Osteocyte (in vitro differentiated cells): ENCODE measurements at regions not wholly inside any gene's neighbourhood (a gene's known extent, or its start where the extent isn't known, plus 50 kb on each side); places are given as distances from the start of the nearest gene placed in this dataset.
"Not testable (repeated sequence)": the region's sequence is repeated elsewhere in the genome, so short reads cannot be mapped to it uniquely, and the experiment has no call there.

Source experiments
- DNase-seq: peaks from one replicate; pipeline ENCODE4 v3.0.0; 2021; ENCODE audit warnings: mixed read lengths; ENCODE audit not compliant: unreplicated experiment; ENCODE audit errors: extremely low spot score
- H3K27ac Mint-ChIP-seq: one replicate; pipeline ENCODE4 v1.8.0; 2021; ENCODE audit warnings: mild to moderate bottlenecking, mixed read lengths; ENCODE audit not compliant: unreplicated experiment
- H3K27me3 Mint-ChIP-seq: one replicate; pipeline ENCODE4 v1.8.0; 2021; ENCODE audit warnings: mixed read lengths; ENCODE audit not compliant: unreplicated experiment
- H3K36me3 Mint-ChIP-seq: one replicate; pipeline ENCODE4 v1.8.0; 2021; ENCODE audit warnings: mixed read lengths; ENCODE audit not compliant: unreplicated experiment
- H3K4me1 Mint-ChIP-seq: one replicate; pipeline ENCODE4 v1.8.0; 2021; ENCODE audit warnings: mixed read lengths; ENCODE audit not compliant: unreplicated experiment
- H3K4me3 Mint-ChIP-seq: one replicate; pipeline ENCODE4 v1.8.0; 2021; ENCODE audit warnings: mild to moderate bottlenecking, moderate library complexity, mixed read lengths; ENCODE audit not compliant: unreplicated experiment
- H3K9me3 Mint-ChIP-seq: one replicate; pipeline ENCODE4 v1.8.0; 2021; ENCODE audit warnings: mixed read lengths; ENCODE audit not compliant: unreplicated experiment
- TF ChIP-seq, protein P1 (sequence below): fragments of 200-600 bp; sonication (generic); IDR thresholded peaks from 2 replicates; pipeline ENCODE4 v1.5.0; 2021; ENCODE audit warnings: antibody characterized with exemption, mild to moderate bottlenecking, moderate library complexity

DNA sequence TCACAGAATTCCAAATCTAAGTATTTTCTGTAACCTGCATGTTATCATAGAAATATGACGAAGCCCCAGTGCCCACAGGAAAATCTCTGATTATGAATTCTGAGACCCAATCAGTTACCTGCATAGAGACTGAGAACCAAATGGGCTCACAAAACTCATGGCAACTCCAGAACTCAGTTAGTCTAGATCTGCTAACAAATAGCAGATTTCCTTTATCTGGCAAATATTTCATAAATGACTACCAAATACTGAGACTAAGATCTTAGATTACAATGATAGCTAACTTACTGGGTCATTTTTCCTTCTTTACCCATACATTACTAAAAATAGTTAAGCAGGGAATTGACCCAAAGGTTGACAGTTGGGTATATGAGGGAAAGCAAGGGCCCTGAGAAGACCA lies 228.1 kb upstream of the FAT3 start:
- Mint-ChIP-seq H3K27me3 (no peaks in the 10 kb centered on the region), H3K27ac (no peak overlapping the region), H3K9me3 (no peaks in the 10 kb centered on the region), H3K36me3 (no peaks in the 10 kb centered on the region), H3K4me3 (no peak overlapping the region), H3K4me1 (no peaks in the 10 kb centered on the region)
- TF ChIP-seq, protein P1, sequence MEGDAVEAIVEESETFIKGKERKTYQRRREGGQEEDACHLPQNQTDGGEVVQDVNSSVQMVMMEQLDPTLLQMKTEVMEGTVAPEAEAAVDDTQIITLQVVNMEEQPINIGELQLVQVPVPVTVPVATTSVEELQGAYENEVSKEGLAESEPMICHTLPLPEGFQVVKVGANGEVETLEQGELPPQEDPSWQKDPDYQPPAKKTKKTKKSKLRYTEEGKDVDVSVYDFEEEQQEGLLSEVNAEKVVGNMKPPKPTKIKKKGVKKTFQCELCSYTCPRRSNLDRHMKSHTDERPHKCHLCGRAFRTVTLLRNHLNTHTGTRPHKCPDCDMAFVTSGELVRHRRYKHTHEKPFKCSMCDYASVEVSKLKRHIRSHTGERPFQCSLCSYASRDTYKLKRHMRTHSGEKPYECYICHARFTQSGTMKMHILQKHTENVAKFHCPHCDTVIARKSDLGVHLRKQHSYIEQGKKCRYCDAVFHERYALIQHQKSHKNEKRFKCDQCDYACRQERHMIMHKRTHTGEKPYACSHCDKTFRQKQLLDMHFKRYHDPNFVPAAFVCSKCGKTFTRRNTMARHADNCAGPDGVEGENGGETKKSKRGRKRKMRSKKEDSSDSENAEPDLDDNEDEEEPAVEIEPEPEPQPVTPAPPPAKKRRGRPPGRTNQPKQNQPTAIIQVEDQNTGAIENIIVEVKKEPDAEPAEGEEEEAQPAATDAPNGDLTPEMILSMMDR: no peak
- no peak for DNase-seq

DNA sequence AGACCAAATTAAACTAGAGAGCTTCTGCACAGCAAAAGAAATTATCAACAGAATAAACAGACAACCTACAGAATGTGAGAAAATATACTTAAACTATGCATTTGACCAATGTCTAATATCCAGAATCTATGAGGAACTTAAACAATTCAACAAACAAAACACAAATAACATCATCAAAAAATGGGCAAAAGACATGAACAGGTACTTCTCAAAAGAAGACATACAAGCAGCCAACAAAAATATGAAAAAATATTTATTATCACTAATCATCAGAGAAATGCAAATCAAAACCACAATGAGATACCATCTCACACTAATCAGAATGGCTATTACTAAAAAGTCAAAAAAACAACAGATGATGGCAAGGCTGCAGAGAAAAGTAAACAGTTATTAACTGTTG lies 236.2 kb upstream of the FAT3 start:
- H3K27ac Mint-ChIP-seq, DNase-seq: not testable (repeated sequence)

DNA sequence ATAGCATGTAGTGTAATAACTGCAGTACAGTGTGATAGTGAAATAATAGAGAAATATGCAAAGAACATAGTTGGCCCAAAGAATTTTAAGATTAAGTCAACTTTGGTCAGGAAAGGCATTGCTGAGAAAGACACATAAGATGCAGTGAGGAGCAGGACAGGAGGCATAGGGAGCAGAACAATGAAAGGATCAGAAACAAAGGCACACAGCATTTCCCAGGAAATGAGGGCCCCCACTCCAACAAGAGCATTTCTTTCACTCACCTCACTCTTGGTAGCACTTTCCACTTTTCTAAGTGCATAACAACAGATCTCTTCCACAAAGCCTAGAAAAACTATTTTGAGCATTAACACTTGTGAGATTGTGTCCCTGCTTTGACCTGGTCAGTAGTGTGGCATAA lies 238.4 kb upstream of the FAT3 start:
- TF ChIP-seq, protein P1: no peak
- Mint-ChIP-seq H3K9me3 (peaks cover 13% of the 10 kb centered on the region), H3K36me3 (no peaks in the 10 kb centered on the region), H3K27me3 (no peaks in the 10 kb centered on the region), H3K4me3 (no peak overlapping the region), H3K27ac (no peak overlapping the region), H3K4me1 (peaks cover 11% of the 10 kb centered on the region)
- no peak for DNase-seq

More for the DNA sequence above, 236.2 kb upstream of the FAT3 start:
- not testable (repeated sequence) for H3K4me3 Mint-ChIP-seq, H3K36me3 Mint-ChIP-seq, H3K4me1 Mint-ChIP-seq, H3K27me3 Mint-ChIP-seq
- peaks cover 13% of the 10 kb centered on the region for H3K9me3 Mint-ChIP-seq

DNA sequence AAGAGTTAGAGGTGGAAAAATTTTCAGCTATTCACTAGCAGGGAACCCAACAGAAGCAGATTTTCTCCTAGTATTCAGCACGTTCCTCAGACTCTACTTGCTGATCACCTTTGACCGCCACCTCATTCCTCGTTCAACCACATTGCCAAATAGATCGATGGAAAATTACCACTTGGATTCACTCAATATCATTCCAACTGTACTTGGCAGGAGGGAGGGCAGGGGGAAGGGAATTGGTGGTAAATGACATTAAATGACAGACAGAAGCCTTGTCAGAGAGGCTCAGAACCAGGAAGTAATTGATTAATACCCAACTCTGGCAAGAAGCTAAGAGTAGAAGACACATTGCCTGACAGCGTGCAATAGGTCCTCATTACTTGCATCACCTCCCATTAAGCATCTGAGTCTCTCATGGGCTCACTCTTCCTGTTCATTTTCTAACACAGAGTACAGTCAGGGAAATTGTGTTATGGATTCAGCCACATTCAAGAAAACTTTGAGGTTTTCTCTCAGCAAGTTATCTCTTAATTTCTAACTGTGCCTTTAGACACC lies 240.5 kb upstream of the FAT3 start:
- H3K27me3 Mint-ChIP-seq: no peaks in the 10 kb centered on the region
- H3K4me3 Mint-ChIP-seq: no peak overlapping the region
- TF ChIP-seq, protein P1: no peak
- no peaks in the 10 kb centered on the region for H3K36me3 Mint-ChIP-seq
- peaks cover 16% of the 10 kb centered on the region for H3K4me1 Mint-ChIP-seq
- peaks cover 13% of the 10 kb centered on the region for H3K9me3 Mint-ChIP-seq
- no peak overlapping the region for H3K27ac Mint-ChIP-seq
- DNase-seq: no peak

DNA sequence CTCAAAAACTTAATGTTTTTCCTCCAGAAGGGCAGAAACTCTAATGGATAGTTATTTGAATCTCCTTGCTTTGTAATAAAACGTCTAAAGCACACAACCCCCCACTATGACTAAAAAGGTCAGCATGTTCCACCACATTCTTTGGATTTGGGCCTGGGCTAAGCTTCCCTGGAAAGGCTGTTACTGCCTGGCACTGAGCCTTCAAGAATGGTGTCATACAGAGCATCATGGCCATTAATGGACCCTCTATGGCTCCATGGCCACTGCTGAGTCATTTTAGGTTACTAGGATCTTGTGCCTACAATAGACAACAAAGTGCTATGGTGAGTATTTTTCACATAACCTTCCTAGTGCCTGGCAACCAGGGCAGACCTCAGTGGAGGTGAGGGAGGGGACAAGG lies 242.6 kb upstream of the FAT3 start:
- H3K4me1 Mint-ChIP-seq: peaks cover 27% of the 10 kb centered on the region
- no peaks in the 10 kb centered on the region for H3K9me3 Mint-ChIP-seq
- peak overlapping the region; percentile 73 for H3K27ac Mint-ChIP-seq
- H3K36me3 Mint-ChIP-seq: no peaks in the 10 kb centered on the region
- TF ChIP-seq, protein P1: no peak
- H3K27me3 Mint-ChIP-seq: no peaks in the 10 kb centered on the region
- H3K4me3 Mint-ChIP-seq: no peak overlapping the region
- no peak for DNase-seq

DNA sequence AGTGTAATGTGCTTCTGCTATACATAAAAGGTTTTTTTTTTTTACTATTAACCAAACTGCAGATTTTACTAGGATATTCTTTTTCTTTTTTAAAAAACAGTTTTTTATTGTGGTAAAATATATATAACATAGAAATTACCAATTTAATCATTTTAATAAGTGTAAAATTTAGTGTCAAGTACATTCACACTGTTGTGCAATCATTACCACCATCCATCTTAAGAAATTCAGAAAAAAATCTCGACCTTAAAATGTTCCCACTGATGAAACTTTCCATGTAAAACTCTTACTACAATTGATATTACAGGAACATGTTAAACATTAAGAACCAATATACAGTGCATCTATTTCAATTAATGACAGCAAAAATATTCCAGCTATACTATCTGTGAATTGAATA lies 244.8 kb upstream of the FAT3 start:
- H3K27me3 Mint-ChIP-seq: no peaks in the 10 kb centered on the region
- H3K4me1 Mint-ChIP-seq: peaks cover 30% of the 10 kb centered on the region
- H3K9me3 Mint-ChIP-seq: no peaks in the 10 kb centered on the region
- TF ChIP-seq, protein P1: no peak
- DNase-seq: no peak
- no peaks in the 10 kb centered on the region for H3K36me3 Mint-ChIP-seq
- H3K27ac Mint-ChIP-seq: no peak overlapping the region
- H3K4me3 Mint-ChIP-seq: no peak overlapping the region
